ENCODE measurements at regions not wholly inside any gene's neighbourhood (a gene's known extent, or its start where the extent isn't known, plus 50 kb on each side); places are given as distances from the start of the nearest gene placed in this dataset.

DNA sequence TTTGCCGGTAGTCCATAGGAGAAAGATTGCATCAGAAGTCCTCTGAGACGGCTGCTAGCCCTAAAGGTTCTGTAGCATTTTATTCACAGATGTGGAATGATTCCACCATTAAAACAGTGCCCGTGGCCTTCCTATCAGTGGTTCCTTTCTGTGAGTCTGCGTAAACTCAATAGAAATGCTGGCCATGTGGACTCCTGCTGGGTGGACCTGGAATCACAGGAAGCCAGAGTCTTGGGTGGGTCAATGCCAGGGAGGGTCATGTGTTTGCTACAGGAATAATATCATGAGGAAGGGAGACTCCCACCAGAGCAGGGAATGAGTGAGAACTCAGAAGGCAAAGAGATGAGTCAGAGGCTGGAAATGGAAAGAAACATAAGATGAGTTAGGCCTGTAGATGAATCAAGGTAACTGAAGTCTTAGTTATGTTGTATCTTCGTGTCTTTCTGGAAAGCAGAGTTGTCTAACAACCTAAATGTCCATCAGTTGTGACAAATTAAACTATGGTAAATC, 410.4 kb upstream of the AUTS2 start:
- no peak for TF ChIP-seq BRCA1 (IDR thresholded peaks at IDR 0.05; ENCODE audit: low read depth, low read length)
- TF ChIP-seq PHF8 (conservative IDR thresholded peaks at IDR 0.05; ENCODE audit: low read depth, low read length): no peak
- no peak for TF ChIP-seq HDAC6 (IDR thresholded peaks at IDR 0.05; ENCODE audit: low read depth, low read length)
- no peak for TF ChIP-seq ASH2L (IDR thresholded peaks at IDR 0.05; ENCODE audit: low read length)

Data from H1 (cell line).